RWPE2 (cell line): ENCODE measurements at regions not wholly inside any gene's neighbourhood (a gene's known extent, or its start where the extent isn't known, plus 50 kb on each side); places are given as distances from the start of the nearest gene placed in this dataset.
"Not testable (repeated sequence)": the region's sequence is repeated elsewhere in the genome, so short reads cannot be mapped to it uniquely, and the experiment has no call there.

Experiments used
- ATAC-seq: fragments of 200-7000 bp; cut with Tn5 transposase; 3 replicates; pipeline ENCODE4 v1.9.1; 2021; ENCODE audit warnings: low read depth
- DNase-seq: peaks from one replicate; pipeline ENCODE4 v3.0.0-alpha.2; 2020; ENCODE audit warnings: low spot score
- H3K27ac ChIP-seq: fragments of 450-650 bp; 2 replicates; pipeline ENCODE4 v1.5.1; 2017; ENCODE audit warnings: mild to moderate bottlenecking; ENCODE audit not compliant: poor library complexity, severe bottlenecking
- H3K27me3 ChIP-seq: fragments of 250-450 bp; sonication (Bioruptor Pico); 2 replicates; pipeline ENCODE4 v1.5.1; 2021; ENCODE audit warnings: mild to moderate bottlenecking, moderate library complexity; ENCODE audit not compliant: insufficient read depth, poor library complexity, severe bottlenecking
- H3K36me3 ChIP-seq: fragments of 250-450 bp; sonication (Bioruptor Pico); 2 replicates; pipeline ENCODE4 v1.5.1; 2020; ENCODE audit warnings: low read depth, mild to moderate bottlenecking, moderate library complexity
- H3K4me1 ChIP-seq: fragments of 250-450 bp; sonication (Bioruptor Pico); 2 replicates; pipeline ENCODE4 v1.5.1; 2021; ENCODE audit warnings: mild to moderate bottlenecking, moderate library complexity; ENCODE audit not compliant: insufficient read depth, poor library complexity, severe bottlenecking
- H3K4me3 ChIP-seq: fragments of 250-450 bp; sonication (Bioruptor Pico); 2 replicates; pipeline ENCODE4 v1.5.1; 2021; ENCODE audit warnings: mild to moderate bottlenecking, moderate library complexity; ENCODE audit not compliant: severe bottlenecking
- H3K9me3 ChIP-seq: fragments of 250-450 bp; sonication (Bioruptor Pico); 2 replicates; pipeline ENCODE4 v1.5.1; 2021; ENCODE audit warnings: mild to moderate bottlenecking, moderate library complexity; ENCODE audit not compliant: severe bottlenecking
- TF ChIP-seq, protein P1 (sequence below): fragments of 450-650 bp; IDR thresholded peaks from one replicate; pipeline ENCODE4 v1.5.1; 2017; ENCODE audit warnings: mild to moderate bottlenecking, moderate library complexity; ENCODE audit not compliant: poor library complexity, severe bottlenecking

DNA sequence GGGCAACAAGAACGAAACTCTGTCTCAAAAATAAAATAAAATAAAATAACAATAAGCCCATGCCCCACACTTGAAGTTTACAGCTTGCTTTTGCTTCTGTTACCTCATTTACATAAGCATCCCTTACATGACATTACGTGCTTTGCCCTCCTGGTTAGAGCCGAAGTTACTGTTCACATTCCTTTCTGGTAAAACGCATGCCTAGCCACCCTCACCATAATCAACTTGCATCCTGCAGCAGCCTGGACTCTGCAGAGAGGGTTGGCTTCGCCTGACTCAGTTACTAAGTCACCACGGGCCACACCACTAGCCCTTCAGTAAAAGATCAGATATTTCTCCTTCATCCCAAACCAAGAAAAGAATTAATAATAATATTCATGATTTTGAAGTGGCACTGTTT lies 736.0 kb upstream of the AUTS2 start:
- Histone ChIP-seq H3K4me3 (no peak overlapping the region), H3K36me3 (no peaks in the 10 kb centered on the region), H3K4me1 (no peaks in the 10 kb centered on the region), H3K27ac (no peak overlapping the region), H3K9me3 (no peaks in the 10 kb centered on the region), H3K27me3 (no peaks in the 10 kb centered on the region)
- TF ChIP-seq, protein P1, sequence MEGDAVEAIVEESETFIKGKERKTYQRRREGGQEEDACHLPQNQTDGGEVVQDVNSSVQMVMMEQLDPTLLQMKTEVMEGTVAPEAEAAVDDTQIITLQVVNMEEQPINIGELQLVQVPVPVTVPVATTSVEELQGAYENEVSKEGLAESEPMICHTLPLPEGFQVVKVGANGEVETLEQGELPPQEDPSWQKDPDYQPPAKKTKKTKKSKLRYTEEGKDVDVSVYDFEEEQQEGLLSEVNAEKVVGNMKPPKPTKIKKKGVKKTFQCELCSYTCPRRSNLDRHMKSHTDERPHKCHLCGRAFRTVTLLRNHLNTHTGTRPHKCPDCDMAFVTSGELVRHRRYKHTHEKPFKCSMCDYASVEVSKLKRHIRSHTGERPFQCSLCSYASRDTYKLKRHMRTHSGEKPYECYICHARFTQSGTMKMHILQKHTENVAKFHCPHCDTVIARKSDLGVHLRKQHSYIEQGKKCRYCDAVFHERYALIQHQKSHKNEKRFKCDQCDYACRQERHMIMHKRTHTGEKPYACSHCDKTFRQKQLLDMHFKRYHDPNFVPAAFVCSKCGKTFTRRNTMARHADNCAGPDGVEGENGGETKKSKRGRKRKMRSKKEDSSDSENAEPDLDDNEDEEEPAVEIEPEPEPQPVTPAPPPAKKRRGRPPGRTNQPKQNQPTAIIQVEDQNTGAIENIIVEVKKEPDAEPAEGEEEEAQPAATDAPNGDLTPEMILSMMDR = no peak
- ATAC-seq = no peak
- DNase-seq = no peak

DNA sequence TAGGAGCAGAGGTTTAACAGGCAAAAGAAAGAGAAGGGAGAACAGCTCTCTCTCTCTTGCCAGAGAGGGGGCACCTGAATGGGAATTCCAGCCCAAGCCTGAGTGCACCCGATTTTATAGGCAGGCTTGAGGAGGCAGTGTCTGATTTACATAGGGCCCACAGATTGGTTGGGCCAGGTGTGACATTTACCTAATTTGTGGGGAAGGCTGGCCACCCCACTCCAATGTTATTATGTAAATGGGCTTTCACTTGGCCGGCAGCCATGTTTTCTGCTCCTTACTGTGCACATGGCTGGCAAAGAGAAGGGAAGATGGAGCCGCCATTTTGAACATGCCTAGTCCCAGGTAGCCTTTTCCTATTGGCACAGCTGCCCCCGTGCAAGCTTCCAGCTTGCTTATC lies 735.5 kb upstream of the AUTS2 start:
- Histone ChIP-seq H3K4me1 (no peaks in the 10 kb centered on the region), H3K4me3 (no peak overlapping the region), H3K27ac (no peak overlapping the region), H3K9me3 (no peaks in the 10 kb centered on the region), H3K27me3 (no peaks in the 10 kb centered on the region), H3K36me3 (no peaks in the 10 kb centered on the region)
- ATAC-seq (no peak), DNase-seq (no peak)
- TF ChIP-seq, protein P1 = no peak

DNA sequence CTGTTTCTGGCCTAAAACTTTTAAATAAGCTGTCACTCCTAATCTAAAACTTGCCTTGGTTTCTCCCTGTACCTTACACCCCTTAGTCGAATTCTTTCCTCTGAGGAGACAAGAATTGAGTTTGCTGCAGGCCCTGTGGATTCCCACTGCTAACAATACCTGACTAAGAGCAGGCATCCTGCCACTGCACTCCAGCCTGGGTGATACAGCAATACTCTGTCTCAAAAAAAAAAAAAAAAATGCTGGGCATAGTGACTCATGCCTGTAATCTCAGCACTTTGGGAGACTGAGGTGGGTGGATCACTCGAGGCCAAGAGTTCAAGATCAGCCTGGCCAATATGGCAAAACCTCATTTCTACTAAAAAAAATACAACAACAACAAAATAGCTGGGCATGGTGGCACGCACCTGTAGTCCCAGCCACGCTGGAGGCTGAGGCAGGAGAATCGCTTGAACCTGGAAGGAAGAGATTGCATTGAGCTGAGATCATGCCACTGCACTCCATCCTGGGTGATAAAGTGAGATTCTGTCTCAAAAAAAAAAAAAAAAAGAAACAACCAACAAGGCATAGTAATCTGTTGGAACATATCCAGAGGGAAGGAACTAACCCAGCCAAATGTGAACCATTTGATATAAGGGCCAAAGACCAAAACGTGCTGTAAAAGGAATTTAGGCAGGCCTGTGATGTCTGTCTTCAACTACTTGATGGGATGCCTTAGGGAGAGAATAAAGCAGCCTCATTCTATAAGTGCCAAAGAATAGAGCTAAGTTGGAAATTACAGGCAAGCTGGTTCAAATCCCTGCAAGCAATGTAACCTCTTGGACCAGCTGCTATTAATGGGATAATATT lies 732.7 kb upstream of the AUTS2 start:
- Histone ChIP-seq H3K4me3 (no peak overlapping the region), H3K36me3 (no peaks in the 10 kb centered on the region), H3K4me1 (no peaks in the 10 kb centered on the region), H3K27ac (no peak overlapping the region), H3K9me3 (no peaks in the 10 kb centered on the region), H3K27me3 (no peaks in the 10 kb centered on the region)
- no peak for DNase-seq
- TF ChIP-seq, protein P1 = no peak
- ATAC-seq = no peak

DNA sequence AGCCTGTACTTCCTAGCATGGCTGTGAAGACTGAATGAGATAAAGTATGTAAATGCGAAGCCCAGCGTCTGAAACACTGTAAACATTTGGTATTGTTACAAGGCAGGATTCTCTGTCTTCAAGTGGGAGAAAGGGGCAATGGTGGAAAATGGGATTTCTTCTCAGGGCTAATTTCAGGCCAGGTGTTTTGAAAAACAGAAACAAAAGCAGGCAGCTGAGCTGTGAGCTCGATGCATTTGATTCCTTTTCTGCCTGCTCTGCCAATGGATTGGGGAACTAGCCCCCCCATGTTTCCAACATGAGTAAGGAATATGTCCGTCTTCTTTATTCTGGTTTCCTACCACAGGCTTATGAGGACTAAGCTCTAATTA lies 732.1 kb upstream of the AUTS2 start:
- H3K27ac ChIP-seq = no peak overlapping the region
- TF ChIP-seq, protein P1 = no peak
- no peaks in the 10 kb centered on the region for H3K36me3 ChIP-seq
- no peak for ATAC-seq
- H3K4me3 ChIP-seq = no peak overlapping the region
- H3K9me3 ChIP-seq = no peaks in the 10 kb centered on the region
- H3K4me1 ChIP-seq = no peaks in the 10 kb centered on the region
- DNase-seq = no peak
- H3K27me3 ChIP-seq = no peaks in the 10 kb centered on the region

DNA sequence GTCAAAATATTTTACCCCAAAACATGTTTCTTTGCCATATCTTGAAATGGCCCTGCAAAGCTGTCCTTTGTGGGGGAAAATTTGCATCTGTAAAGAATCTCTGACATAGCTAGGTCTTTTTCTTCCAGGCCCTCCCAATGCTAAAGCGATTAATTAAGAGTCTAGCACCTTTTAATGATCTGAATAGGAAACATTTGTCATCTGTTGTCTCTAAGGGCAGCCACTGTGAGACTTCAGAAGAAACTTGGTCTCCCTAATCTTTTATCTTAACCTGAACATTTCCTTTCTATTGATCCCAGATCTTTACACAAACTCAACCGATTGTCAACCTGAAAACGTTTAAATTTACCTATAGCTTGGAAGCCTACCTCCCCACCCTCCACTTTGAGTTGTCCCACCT lies 731.6 kb upstream of the AUTS2 start:
- not testable (repeated sequence) for DNase-seq, H3K27me3 ChIP-seq, H3K4me1 ChIP-seq, H3K9me3 ChIP-seq, H3K36me3 ChIP-seq, ATAC-seq, H3K27ac ChIP-seq, H3K4me3 ChIP-seq
